ENCODE measurements at regions not wholly inside any gene's neighbourhood (a gene's known extent, or its start where the extent isn't known, plus 50 kb on each side); places are given as distances from the start of the nearest gene placed in this dataset.

DNA sequence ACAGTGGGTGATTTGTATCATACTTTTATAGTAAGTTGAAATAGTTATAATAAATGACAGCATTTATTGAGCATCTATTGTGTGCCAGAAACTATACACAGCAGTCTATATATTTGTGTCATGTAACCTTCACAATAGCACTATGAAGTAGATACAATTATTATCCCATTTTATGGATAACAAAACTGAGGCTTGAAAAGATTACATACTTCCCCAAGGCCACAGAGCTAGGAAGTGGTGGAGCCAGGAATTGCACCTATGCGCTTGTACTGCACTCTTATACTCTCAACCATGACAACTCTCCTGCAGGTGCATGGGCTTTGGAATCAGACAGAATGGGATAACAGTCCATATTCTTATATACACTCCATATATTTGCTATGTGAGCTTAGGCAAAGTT is 110.6 kb upstream of the SOX5 start:
- TF ChIP-seq, protein P1, sequence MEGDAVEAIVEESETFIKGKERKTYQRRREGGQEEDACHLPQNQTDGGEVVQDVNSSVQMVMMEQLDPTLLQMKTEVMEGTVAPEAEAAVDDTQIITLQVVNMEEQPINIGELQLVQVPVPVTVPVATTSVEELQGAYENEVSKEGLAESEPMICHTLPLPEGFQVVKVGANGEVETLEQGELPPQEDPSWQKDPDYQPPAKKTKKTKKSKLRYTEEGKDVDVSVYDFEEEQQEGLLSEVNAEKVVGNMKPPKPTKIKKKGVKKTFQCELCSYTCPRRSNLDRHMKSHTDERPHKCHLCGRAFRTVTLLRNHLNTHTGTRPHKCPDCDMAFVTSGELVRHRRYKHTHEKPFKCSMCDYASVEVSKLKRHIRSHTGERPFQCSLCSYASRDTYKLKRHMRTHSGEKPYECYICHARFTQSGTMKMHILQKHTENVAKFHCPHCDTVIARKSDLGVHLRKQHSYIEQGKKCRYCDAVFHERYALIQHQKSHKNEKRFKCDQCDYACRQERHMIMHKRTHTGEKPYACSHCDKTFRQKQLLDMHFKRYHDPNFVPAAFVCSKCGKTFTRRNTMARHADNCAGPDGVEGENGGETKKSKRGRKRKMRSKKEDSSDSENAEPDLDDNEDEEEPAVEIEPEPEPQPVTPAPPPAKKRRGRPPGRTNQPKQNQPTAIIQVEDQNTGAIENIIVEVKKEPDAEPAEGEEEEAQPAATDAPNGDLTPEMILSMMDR (IDR thresholded peaks at IDR 0.05) = no peak
- no peak for TF ChIP-seq POLR2AphosphoS5 (IDR thresholded peaks at IDR 0.05)

Measured in breast epithelium (tissue), 3 donors.